HepG2 (cell line): ENCODE measurements at regions not wholly inside any gene's neighbourhood (a gene's known extent, or its start where the extent isn't known, plus 50 kb on each side); places are given as distances from the start of the nearest gene placed in this dataset.

Experiments used
- ATAC-seq: fragments of 200-7000 bp; cut with Tn5 transposase; 3 replicates; pipeline ENCODE4 v1.9.1; 2020; ENCODE audit warnings: mild to moderate bottlenecking, moderate library complexity
- BruUV-seq: library from RNA; stranded (reverse); fragments of 400-500 nt; replicated peaks from 2 replicates; lab custom pipeline; 2021; lab: Mats Ljungman, UMichigan
- CTCF ChIA-PET: fragments of 300-600 bp; formaldehyde crosslinking; extraction: SDS; loops from one replicate; lab custom pipeline; 2021; ENCODE audit warnings: low total read pairs, inconsistent platforms, low intra/inter-chr PET ratio; lab: Yijun Ruan, JAX
- POLR2A ChIA-PET: fragments of 350-600 bp; sonication (Branson Sonifier 250); formaldehyde crosslinking; loops from one replicate; lab custom pipeline; 2020; ENCODE audit warnings: antibody characterized with exemption, inconsistent platforms; lab: Yijun Ruan, JAX
- DNase-seq: peaks from one replicate; pipeline ENCODE4 v3.0.0-alpha.2; 2015; ENCODE audit warnings: low spot score
- FAIRE-seq: peaks from 3 replicates; lab custom pipeline; 2011; peaks lifted over from hg19 to GRCh38; lab: Jason Lieb, UNC
- H2AFZ ChIP-seq: one replicate; pipeline ENCODE4 v1.6.1; 2011; ENCODE audit warnings: low read length, inconsistent platforms
- H3K27ac ChIP-seq: fragments of 300-600 bp; 3 replicates; pipeline ENCODE4 v1.8.0; 2011; ENCODE audit warnings: mixed run types, mild to moderate bottlenecking, mixed read lengths, low read length, inconsistent platforms; ENCODE audit not compliant: insufficient read depth; ENCODE audit errors: extremely low read length
- H3K27me3 ChIP-seq, 2 experiments: fragments of 200-600 bp in 1 of 2; 2 replicates in 1 of 2; 3 replicates in 1 of 2; pipeline versions ENCODE4 v1.6.0 to v1.8.0; 2011; ENCODE audit warnings: low read length in 2 of 2, mild to moderate bottlenecking in 2 of 2, moderate library complexity in 2 of 2, inconsistent platforms in 1 of 2; ENCODE audit not compliant: insufficient read depth in 2 of 2, control insufficient read depth in 1 of 2
- H3K36me3 ChIP-seq, 2 experiments: fragments of 200-600 bp in 1 of 2; replicated peaks in 1 of 2; 2 replicates in 1 of 2; 3 replicates in 1 of 2; pipeline versions ENCODE4 v1.5.1 to v1.8.0; 2011; ENCODE audit warnings: low read length in 2 of 2, inconsistent platforms in 1 of 2; ENCODE audit not compliant: insufficient read depth in 2 of 2, control insufficient read depth in 1 of 2
- H3K4me1 ChIP-seq: 2 replicates; pipeline ENCODE4 v1.5.1; 2012; ENCODE audit warnings: low read length, inconsistent platforms; ENCODE audit not compliant: insufficient read depth
- H3K4me2 ChIP-seq: 2 replicates; pipeline ENCODE4 v1.6.0; 2011; ENCODE audit warnings: low read depth, low read length, inconsistent platforms
- H3K4me3 ChIP-seq, 3 experiments: fragments of 200-600 bp in 1 of 3; sonication (generic), shearing (Covaris generic) in 1 of 3; replicated peaks in 1 of 3; 2 replicates each; pipeline ENCODE4 v1.5.1; 2011 to 2016; ENCODE audit warnings: low read length in 3 of 3, inconsistent platforms in 2 of 3, low read depth in 2 of 3, mild to moderate bottlenecking in 2 of 3, control low read depth in 1 of 3, mixed read lengths in 1 of 3; ENCODE audit not compliant: insufficient read depth in 1 of 3
- H3K79me2 ChIP-seq: one replicate; pipeline ENCODE4 v1.6.1; 2011; ENCODE audit warnings: low read length, inconsistent platforms; ENCODE audit not compliant: insufficient read depth
- H3K9ac ChIP-seq: 2 replicates; pipeline ENCODE4 v1.6.0; 2011; ENCODE audit warnings: mild to moderate bottlenecking, low read depth, low read length, inconsistent platforms; ENCODE audit not compliant: insufficient read depth
- H3K9me3 ChIP-seq: 2 replicates; pipeline ENCODE4 v1.5.1; 2012; ENCODE audit warnings: mild to moderate bottlenecking, low read length
- H4K20me1 ChIP-seq: 2 replicates; pipeline ENCODE4 v1.6.0; 2011; ENCODE audit warnings: inconsistent platforms, mild to moderate bottlenecking, low read length, moderate library complexity; ENCODE audit not compliant: insufficient read depth
- BRD4 ChIP-seq: sonication (generic); formaldehyde crosslinking; IDR thresholded peaks from 2 replicates; pipeline ENCODE4 v1.4.0; 2020; ENCODE audit warnings: missing genetic modification reagents
- GRHL1 ChIP-seq: sonication (generic); formaldehyde crosslinking; conservative IDR thresholded peaks from 2 replicates; pipeline ENCODE4 v1.8.0; 2022; ENCODE audit warnings: missing genetic modification reagents
- MED8 ChIP-seq: sonication (generic); formaldehyde crosslinking; IDR thresholded peaks from 2 replicates; pipeline ENCODE4 v1.8.1; 2023; ENCODE audit warnings: mild to moderate bottlenecking, missing genetic modification reagents; ENCODE audit not compliant: insufficient replicate concordance
- MXD1 ChIP-seq: sonication (generic); formaldehyde crosslinking; IDR thresholded peaks from 2 replicates; pipeline ENCODE4 v1.4.0; 2020; ENCODE audit warnings: mild to moderate bottlenecking, missing genetic modification reagents
- NPAS2 ChIP-seq: sonication (generic); formaldehyde crosslinking; IDR thresholded peaks from 2 replicates; pipeline ENCODE4 v1.8.0; 2022; ENCODE audit warnings: mild to moderate bottlenecking, missing genetic modification reagents, borderline replicate concordance
- NRL ChIP-seq: sonication (generic); formaldehyde crosslinking; IDR thresholded peaks from 2 replicates; pipeline ENCODE4 v1.5.0; 2020; ENCODE audit warnings: missing genetic modification reagents, mild to moderate bottlenecking, moderate library complexity, borderline replicate concordance
- RBFOX2 ChIP-seq: fragments of 200-400 bp; formaldehyde crosslinking; IDR thresholded peaks from 2 replicates; pipeline ENCODE4 v1.6.1; 2017; ENCODE audit warnings: low read depth, mild to moderate bottlenecking, low read length
- SKI ChIP-seq: fragments of 450-650 bp; IDR thresholded peaks from one replicate; pipeline ENCODE4 v1.6.1; 2018; ENCODE audit warnings: mild to moderate bottlenecking; ENCODE audit not compliant: partially characterized antibody
- SSRP1 ChIP-seq: IDR thresholded peaks from 2 replicates; pipeline ENCODE4 v1.6.1; 2016; ENCODE audit warnings: control low read depth
- YEATS4 ChIP-seq: sonication (generic); formaldehyde crosslinking; IDR thresholded peaks from 2 replicates; pipeline ENCODE4 v1.4.0; 2020; ENCODE audit warnings: missing genetic modification reagents, borderline replicate concordance
- ZBTB21 ChIP-seq: sonication (generic); formaldehyde crosslinking; IDR thresholded peaks from 2 replicates; pipeline ENCODE4 v1.4.0; 2020; ENCODE audit warnings: missing genetic modification reagents
- ZFP36 ChIP-seq: fragments of 150-350 bp; IDR thresholded peaks from 2 replicates; pipeline ENCODE4 v1.6.1; 2018; ENCODE audit warnings: borderline replicate concordance, low read length, low read depth; ENCODE audit not compliant: partially characterized antibody
- ZFP41 ChIP-seq: sonication (generic); formaldehyde crosslinking; IDR thresholded peaks from 2 replicates; pipeline ENCODE4 v1.4.0; 2020; ENCODE audit warnings: mild to moderate bottlenecking, missing genetic modification reagents, borderline replicate concordance
- ZNF143 ChIP-seq: sonication (generic); formaldehyde crosslinking; IDR thresholded peaks from 2 replicates; pipeline ENCODE4 v1.4.0; 2020; ENCODE audit warnings: missing genetic modification reagents
- ZNF333 ChIP-seq: sonication (generic); formaldehyde crosslinking; IDR thresholded peaks from 2 replicates; pipeline ENCODE4 v1.4.0; 2020; ENCODE audit warnings: mild to moderate bottlenecking, missing genetic modification reagents, borderline replicate concordance
- ZSCAN25 ChIP-seq: sonication (generic); formaldehyde crosslinking; IDR thresholded peaks from 2 replicates; pipeline ENCODE4 v1.8.0; 2022; ENCODE audit warnings: mild to moderate bottlenecking, missing genetic modification reagents
- WGBS: methylation state at CpG from one replicate; pipeline ENCODE4 v1.1.6; 2017; ENCODE audit warnings: low lambda C conversion rate; 5-methylcytosine and 5-hydroxymethylcytosine counted together
- in situ Hi-C: cut with HindIII; loops from 2 replicates; pipeline ENCODE4 v1.10.0; 2017; ENCODE audit warnings: low pct_unique_long_range_greater_than_20kb; ENCODE audit not compliant: extremely low pct_ligation_motif_present
- intact Hi-C: fragments of 100-400 bp; cut with micrococcal nuclease; formaldehyde crosslinking; loops from one replicate; pipeline ENCODE4 v1.10.0; 2022; ENCODE audit not compliant: unreplicated experiment
- TF ChIP-seq, protein P1 (sequence below): sonication (generic); formaldehyde crosslinking; IDR thresholded peaks from 2 replicates; pipeline ENCODE4 v1.5.0; 2020; ENCODE audit warnings: missing genetic modification reagents, mild to moderate bottlenecking, borderline replicate concordance

DNA sequence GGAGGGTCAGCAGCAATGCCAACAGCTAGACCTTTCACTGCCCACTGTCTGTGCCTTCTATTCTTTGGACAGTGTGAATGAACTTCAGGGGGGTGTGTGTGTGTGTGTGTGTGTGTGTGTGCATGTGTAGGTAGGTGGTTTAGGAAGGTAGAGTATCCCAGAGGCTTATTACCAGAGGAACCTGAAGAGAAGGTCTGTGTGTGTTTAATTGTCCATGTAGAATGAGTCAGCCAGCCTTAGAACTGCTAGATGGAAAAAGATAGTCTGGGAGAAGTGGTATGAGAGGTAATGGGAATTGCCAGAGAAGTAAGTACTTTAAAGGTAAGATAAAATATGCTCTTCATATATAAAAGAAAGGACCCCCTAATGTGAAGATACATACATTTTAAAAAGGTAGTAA is 522.2 kb downstream of the PIK3C3 start:
- in situ Hi-C loops (no loop called here), intact Hi-C loops (no loop called here)
- DNase-seq (no peak), ATAC-seq (no peak), FAIRE-seq (no peak)
- no peak overlapping the region for H3K4me2 ChIP-seq
- H3K27ac ChIP-seq: no peak overlapping the region
- peaks cover 14% of the 10 kb centered on the region; the same call in 1 of the 2 replicates for H3K9me3 ChIP-seq
- BruUV-seq: no TSS peak
- POLR2A ChIA-PET: no interaction called here
- no peak overlapping the region for H2AFZ ChIP-seq
- no peaks in the 10 kb centered on the region for H3K4me1 ChIP-seq
- TF ChIP-seq NPAS2 (no peak), MED8 (CRISPR knock-in tag) (no peak), SKI (no peak), RBFOX2 (no peak), NRL (CRISPR knock-in tag) (no peak), ZFP36 (no peak), ZNF333 (CRISPR knock-in tag) (no peak)
- CTCF ChIA-PET: no interaction called here
- H3K36me3 ChIP-seq: no peaks in the 10 kb centered on the region
- H3K9ac ChIP-seq: no peak overlapping the region
- H4K20me1 ChIP-seq: no peaks in the 10 kb centered on the region
- H3K79me2 ChIP-seq: no peaks in the 10 kb centered on the region
- no peaks in the 10 kb centered on the region for H3K27me3 ChIP-seq
- no peak overlapping the region for H3K4me3 ChIP-seq

GRCh38 chr18:42480441-42480840 is 525.4 kb downstream of the PIK3C3 start:
- no TSS peak for BruUV-seq
- WGBS: 43% methylated on average over 5 of the region's 5 CpGs
- H3K4me3 ChIP-seq: no peak overlapping the region
- no peaks in the 10 kb centered on the region for H3K36me3 ChIP-seq
- H3K9ac ChIP-seq: no peak overlapping the region
- no peak for FAIRE-seq
- H3K9me3 ChIP-seq: peaks cover 36% of the 10 kb centered on the region
- DNase-seq: no peak
- no peak overlapping the region for H3K4me2 ChIP-seq
- in situ Hi-C loops: no loop called here
- ATAC-seq: no peak
- no peak overlapping the region for H3K27ac ChIP-seq
- intact Hi-C loops: no loop called here
- H2AFZ ChIP-seq: no peak overlapping the region
- H3K27me3 ChIP-seq: no peaks in the 10 kb centered on the region
- ChIA-PET POLR2A (no interaction called here), CTCF (no interaction called here)
- no peaks in the 10 kb centered on the region for H3K4me1 ChIP-seq
- H3K79me2 ChIP-seq: no peaks in the 10 kb centered on the region
- no peaks in the 10 kb centered on the region for H4K20me1 ChIP-seq
- no peak for TF ChIP-seq BRD4
- TF ChIP-seq ZBTB21 (CRISPR knock-in tag): no peak
- TF ChIP-seq ZSCAN25 (CRISPR knock-in tag): no peak
- no peak for TF ChIP-seq SSRP1 (CRISPR knock-in tag)
- no peak for TF ChIP-seq ZFP41 (CRISPR knock-in tag)
- TF ChIP-seq, protein P1, sequence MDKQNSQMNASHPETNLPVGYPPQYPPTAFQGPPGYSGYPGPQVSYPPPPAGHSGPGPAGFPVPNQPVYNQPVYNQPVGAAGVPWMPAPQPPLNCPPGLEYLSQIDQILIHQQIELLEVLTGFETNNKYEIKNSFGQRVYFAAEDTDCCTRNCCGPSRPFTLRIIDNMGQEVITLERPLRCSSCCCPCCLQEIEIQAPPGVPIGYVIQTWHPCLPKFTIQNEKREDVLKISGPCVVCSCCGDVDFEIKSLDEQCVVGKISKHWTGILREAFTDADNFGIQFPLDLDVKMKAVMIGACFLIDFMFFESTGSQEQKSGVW (CRISPR knock-in tag): no peak
- TF ChIP-seq MXD1 (CRISPR knock-in tag): no peak
- TF ChIP-seq GRHL1 (CRISPR knock-in tag): no peak
- TF ChIP-seq ZNF143 (CRISPR knock-in tag): no peak
- no peak for TF ChIP-seq YEATS4 (CRISPR knock-in tag)
